ENCODE measurements at regions not wholly inside any gene's neighbourhood (a gene's known extent, or its start where the extent isn't known, plus 50 kb on each side); places are given as distances from the start of the nearest gene placed in this dataset.

GRCh38 chr9:129418451-129418850 lies 202.4 kb downstream of the C9orf50 start:
- no peak overlapping the region for H4K5ac ChIP-seq (ENCODE audit: insufficient read length, low read depth, low read length)
- H3K9me3 ChIP-seq (ENCODE audit: insufficient read depth in 2 of 2, low read depth in 1 of 2, low read length in 1 of 2): no peaks in the 10 kb centered on the region
- 90% methylated on average over 4 of the region's 4 CpGs; no CpG with 5 or more reads in 1 of the 2 experiments for WGBS, 2 experiments (ENCODE audit: extremely low coverage in 1 of 2, insufficient coverage in 1 of 2, insufficient read length in 1 of 2, insufficient replicate concordance in 2 of 2, low coverage in 1 of 2, low lambda C conversion rate in 2 of 2, missing lambda C conversion rate in 1 of 2)
- no peak overlapping the region for H2BK5ac ChIP-seq (ENCODE audit: low read depth, low read length)
- POLR2A ChIA-PET (ENCODE audit: partially characterized antibody): no interaction called here
- H2AFZ ChIP-seq (ENCODE audit: low read length): no peak overlapping the region
- no peak overlapping the region for H3K18ac ChIP-seq (ENCODE audit: extremely low read depth, low read length)
- no peaks in the 10 kb centered on the region; the same call in 1 of the 2 replicates for H3K23me2 ChIP-seq (ENCODE audit: low read depth, low read length)
- no peak overlapping the region for H3K23ac ChIP-seq (ENCODE audit: insufficient read length)
- FAIRE-seq: no peak
- no peak overlapping the region for H2BK12ac ChIP-seq (ENCODE audit: low read depth, low read length)
- H3K36me3 ChIP-seq (ENCODE audit: control insufficient read depth in 2 of 4, insufficient read depth in 4 of 4, low read length in 3 of 4): no peaks in the 10 kb centered on the region
- no peaks in the 10 kb centered on the region for H3K79me2 ChIP-seq (ENCODE audit: control insufficient read depth in 1 of 2, insufficient read depth in 2 of 2, low read length in 2 of 2)
- H4K8ac ChIP-seq (ENCODE audit: extremely low read depth, insufficient read depth, low read length): no peak overlapping the region
- CTCF ChIA-PET (ENCODE audit: partially characterized antibody): interaction anchor here (1.7 kb wide), 1 partner anchor 10 kb away, joined by 9 read pairs; no protein-coding TSS in a partner anchor
- no peak overlapping the region for H3K27ac ChIP-seq (ENCODE audit: low read depth, low read length)
- no peak overlapping the region for H2BK15ac ChIP-seq (ENCODE audit: low read length)
- H3K56ac ChIP-seq (replicated peaks; ENCODE audit: insufficient read length, low read depth, low read length): no peak overlapping the region
- H4K91ac ChIP-seq (replicated peaks; ENCODE audit: insufficient read length, low read length): no peak overlapping the region
- no peak overlapping the region for H2BK120ac ChIP-seq (replicated peaks; ENCODE audit: low read depth, low read length)
- no peak overlapping the region for H3K4ac ChIP-seq (replicated peaks; ENCODE audit: insufficient read length, low read depth, low read length)
- no peaks in the 10 kb centered on the region for H3K79me1 ChIP-seq (ENCODE audit: low read depth, low read length)
- H3K4me2 ChIP-seq (ENCODE audit: insufficient read depth in 1 of 2, low read depth in 2 of 2, low read length in 2 of 2): no peak overlapping the region
- no peak for DNase-seq (ENCODE audit: low read depth in 1 of 2, low spot score in 2 of 2)
- H3K4me3 ChIP-seq (ENCODE audit: extremely low read depth in 1 of 4, insufficient read depth in 2 of 4, low read depth in 3 of 4, low read length in 4 of 4): no peak overlapping the region
- H2BK20ac ChIP-seq (ENCODE audit: low read length): no peak overlapping the region
- H2AK5ac ChIP-seq (ENCODE audit: low read depth, low read length): no peak overlapping the region
- peaks cover 0 to 6% (median 0%) of the 10 kb centered on the region in 4 experiments; a peak in 2 of 7 replicates for H3K27me3 ChIP-seq (replicated peaks in 1 of 4; ENCODE audit: control insufficient read depth in 3 of 4, extremely low read depth in 1 of 4, insufficient read depth in 3 of 4, low read length in 3 of 4)
- no peak overlapping the region for H3K14ac ChIP-seq (ENCODE audit: insufficient read length)
- no peak overlapping the region for H3K9ac ChIP-seq (replicated peaks in 1 of 4; ENCODE audit: extremely low read depth in 1 of 4, low read depth in 3 of 4, low read length in 3 of 4)
- peaks cover 0 to 20% (median 14%) of the 10 kb centered on the region in 4 experiments; a peak in 6 of 7 replicates for H3K4me1 ChIP-seq (replicated peaks in 1 of 4; ENCODE audit: control insufficient read depth in 3 of 4, insufficient read depth in 4 of 4, low read length in 3 of 4)
- no peak for TF ChIP-seq CBX8 (IDR thresholded peaks at IDR 0.05; ENCODE audit: borderline replicate concordance, low read depth, low read length)
- no peak for TF ChIP-seq JUN (IDR thresholded peaks at IDR 0.05; ENCODE audit: low read depth, low read length)
- TF ChIP-seq RXRA (IDR thresholded peaks at IDR 0.05; ENCODE audit: insufficient read depth, low read depth, low read length): no peak
- TF ChIP-seq HDAC6 (IDR thresholded peaks at IDR 0.05; ENCODE audit: low read depth, low read length): no peak
- TF ChIP-seq SIN3A (conservative IDR thresholded peaks at IDR 0.05 in 1 of 2, IDR thresholded peaks at IDR 0.05 in 1 of 2; ENCODE audit: low read depth in 1 of 2, low read length in 2 of 2): no peak
- no peak for TF ChIP-seq RAD21 (IDR thresholded peaks at IDR 0.05 in 1 of 2, conservative IDR thresholded peaks at IDR 0.05 in 1 of 2; ENCODE audit: low read depth in 2 of 2, low read length in 2 of 2)
- TF ChIP-seq SAP30 (IDR thresholded peaks at IDR 0.05; ENCODE audit: insufficient read depth, insufficient replicate concordance, low read length): no peak
- no peak for TF ChIP-seq SRF (IDR thresholded peaks at IDR 0.05; ENCODE audit: low read depth, low read length)
- no peak for TF ChIP-seq TBP (IDR thresholded peaks at IDR 0.05; ENCODE audit: low read depth, low read length)
- TF ChIP-seq TCF12 (IDR thresholded peaks at IDR 0.05; ENCODE audit: low read depth, low read length): no peak
- TF ChIP-seq RBBP5 (IDR thresholded peaks at IDR 0.05; ENCODE audit: borderline replicate concordance, low read depth, low read length): no peak
- H4K20me1 ChIP-seq (replicated peaks in 1 of 2; ENCODE audit: control insufficient read depth in 1 of 2, insufficient read depth in 2 of 2, low read length in 2 of 2): no peaks in the 10 kb centered on the region
